Prostate gland (tissue), 2 donors: ENCODE measurements at regions not wholly inside any gene's neighbourhood (a gene's known extent, or its start where the extent isn't known, plus 50 kb on each side); places are given as distances from the start of the nearest gene placed in this dataset.

Experiments
- DNase-seq: peaks from one replicate; pipeline ENCODE4 v3.0.0-alpha.2; 2019; ENCODE audit warnings: low spot score
- H3K27ac ChIP-seq, 2 donors: fragments of 200-600 bp; sonication (generic); 2 replicates each; pipeline ENCODE4 v1.5.1; 2017 to 2019
- H3K27me3 ChIP-seq: fragments of 200-600 bp; sonication (generic); replicated peaks from 2 replicates; pipeline ENCODE4 v1.5.1; 2019; ENCODE audit not compliant: insufficient read depth
- H3K36me3 ChIP-seq, 2 donors: fragments of 200-600 bp; sonication (generic); 1 replicate in 1 of 2; 2 replicates in 1 of 2; pipeline versions ENCODE4 v1.5.1 to v1.8.1; 2017 to 2019
- H3K4me1 ChIP-seq: fragments of 200-600 bp; sonication (generic); replicated peaks from 2 replicates; pipeline ENCODE4 v1.5.1; 2019
- H3K4me3 ChIP-seq, 2 donors: fragments of 200-600 bp; sonication (generic); 2 replicates each; pipeline ENCODE4 v1.5.1; 2017 to 2019
- H3K9me3 ChIP-seq: fragments of 200-600 bp; sonication (generic); 2 replicates; pipeline ENCODE4 v1.5.1; 2017
- POLR2A ChIP-seq: fragments of 450-650 bp; IDR thresholded peaks from one replicate; pipeline ENCODE4 v1.6.1; 2016; ENCODE audit warnings: antibody characterized with exemption, mild to moderate bottlenecking
- POLR2AphosphoS5 ChIP-seq: sonication (generic); formaldehyde crosslinking; IDR thresholded peaks from one replicate; pipeline ENCODE4 v1.6.1; 2017; ENCODE audit warnings: antibody characterized with exemption
- WGBS: methylation state at CpG from one replicate; pipeline ENCODE4 v1.1.5; 2018; 5-methylcytosine and 5-hydroxymethylcytosine counted together
- intact Hi-C: fragments of 100-400 bp; cut with DNase I; formaldehyde crosslinking; loops from one replicate; pipeline ENCODE4 v1.14.2; 2022
- TF ChIP-seq, protein P1 (sequence below), 4 experiments: fragments of 200-600 bp in 2 of 4; fragments of 450-650 bp in 2 of 4; sonication (generic) in 2 of 4; IDR thresholded peaks; 1 replicate in 3 of 4; 2 replicates in 1 of 4; pipeline ENCODE4 v1.5.1; 2016 to 2019; ENCODE audit warnings: antibody characterized with exemption in 4 of 4, mild to moderate bottlenecking in 2 of 4, moderate library complexity in 2 of 4

DNA sequence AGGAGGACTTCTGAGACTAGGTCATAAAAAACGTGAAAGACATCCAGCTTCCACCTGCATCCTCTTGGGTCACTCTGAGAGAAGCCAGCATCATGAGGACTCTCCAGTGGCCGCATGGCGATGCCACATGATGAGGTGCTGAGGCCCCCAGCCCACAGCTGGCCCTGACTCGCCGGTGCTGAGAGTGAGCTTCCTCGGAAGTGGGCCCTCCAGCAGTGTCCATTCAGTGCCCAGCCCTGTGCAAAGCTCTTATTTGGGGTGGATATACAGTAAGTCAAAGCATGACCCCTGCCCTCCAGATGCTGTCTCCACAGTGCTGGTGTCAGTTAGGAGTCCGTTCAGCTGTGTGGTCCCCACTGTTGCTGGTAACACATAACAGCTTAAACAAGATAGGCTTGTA, 93.6 kb upstream of the CHST15 start:
- Histone ChIP-seq H3K27ac (no peak overlapping the region), H3K4me1 (no peaks in the 10 kb centered on the region), H3K27me3 (no peaks in the 10 kb centered on the region), H3K4me3 (no peak overlapping the region), H3K9me3 (no peaks in the 10 kb centered on the region), H3K36me3 (no peaks in the 10 kb centered on the region)
- 93% methylated on average over 7 of the region's 7 CpGs for WGBS
- TF ChIP-seq POLR2A (no peak), POLR2AphosphoS5 (no peak)
- TF ChIP-seq, protein P1, sequence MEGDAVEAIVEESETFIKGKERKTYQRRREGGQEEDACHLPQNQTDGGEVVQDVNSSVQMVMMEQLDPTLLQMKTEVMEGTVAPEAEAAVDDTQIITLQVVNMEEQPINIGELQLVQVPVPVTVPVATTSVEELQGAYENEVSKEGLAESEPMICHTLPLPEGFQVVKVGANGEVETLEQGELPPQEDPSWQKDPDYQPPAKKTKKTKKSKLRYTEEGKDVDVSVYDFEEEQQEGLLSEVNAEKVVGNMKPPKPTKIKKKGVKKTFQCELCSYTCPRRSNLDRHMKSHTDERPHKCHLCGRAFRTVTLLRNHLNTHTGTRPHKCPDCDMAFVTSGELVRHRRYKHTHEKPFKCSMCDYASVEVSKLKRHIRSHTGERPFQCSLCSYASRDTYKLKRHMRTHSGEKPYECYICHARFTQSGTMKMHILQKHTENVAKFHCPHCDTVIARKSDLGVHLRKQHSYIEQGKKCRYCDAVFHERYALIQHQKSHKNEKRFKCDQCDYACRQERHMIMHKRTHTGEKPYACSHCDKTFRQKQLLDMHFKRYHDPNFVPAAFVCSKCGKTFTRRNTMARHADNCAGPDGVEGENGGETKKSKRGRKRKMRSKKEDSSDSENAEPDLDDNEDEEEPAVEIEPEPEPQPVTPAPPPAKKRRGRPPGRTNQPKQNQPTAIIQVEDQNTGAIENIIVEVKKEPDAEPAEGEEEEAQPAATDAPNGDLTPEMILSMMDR (IDR thresholded peaks at IDR 0.05) = no peak
- no peak for DNase-seq
- intact Hi-C loops = no loop called here

DNA sequence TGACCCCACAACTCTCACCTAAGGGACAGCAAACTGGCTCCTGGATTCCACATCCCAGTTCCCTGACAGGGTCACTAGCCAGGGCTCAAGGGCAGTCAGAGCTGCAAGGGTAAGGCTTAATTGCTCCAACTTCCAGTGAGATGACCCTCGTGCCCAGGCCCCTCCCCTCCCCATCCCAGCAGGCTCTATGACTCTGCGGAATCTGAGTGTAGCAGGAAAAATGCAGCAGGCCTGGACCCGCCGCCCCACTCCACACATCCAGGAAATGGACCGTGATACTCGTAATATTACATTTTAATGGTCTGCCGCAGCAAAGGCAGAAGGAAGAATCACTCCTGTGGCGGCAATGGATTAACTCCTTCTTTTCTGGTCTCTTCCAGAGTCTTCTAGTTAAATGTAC, 91.7 kb upstream of the CHST15 start:
- no peak overlapping the region for H3K27ac ChIP-seq
- intact Hi-C loops = no loop called here
- no peaks in the 10 kb centered on the region for H3K27me3 ChIP-seq
- no peak for DNase-seq
- no peaks in the 10 kb centered on the region for H3K4me1 ChIP-seq
- H3K36me3 ChIP-seq = no peaks in the 10 kb centered on the region
- WGBS = 57% methylated on average over 8 of the region's 8 CpGs
- no peak overlapping the region for H3K4me3 ChIP-seq
- H3K9me3 ChIP-seq = no peaks in the 10 kb centered on the region
- TF ChIP-seq POLR2A (no peak), POLR2AphosphoS5 (peak; percentile 15)
- TF ChIP-seq, protein P1 (IDR thresholded peaks at IDR 0.05) = no peak

DNA sequence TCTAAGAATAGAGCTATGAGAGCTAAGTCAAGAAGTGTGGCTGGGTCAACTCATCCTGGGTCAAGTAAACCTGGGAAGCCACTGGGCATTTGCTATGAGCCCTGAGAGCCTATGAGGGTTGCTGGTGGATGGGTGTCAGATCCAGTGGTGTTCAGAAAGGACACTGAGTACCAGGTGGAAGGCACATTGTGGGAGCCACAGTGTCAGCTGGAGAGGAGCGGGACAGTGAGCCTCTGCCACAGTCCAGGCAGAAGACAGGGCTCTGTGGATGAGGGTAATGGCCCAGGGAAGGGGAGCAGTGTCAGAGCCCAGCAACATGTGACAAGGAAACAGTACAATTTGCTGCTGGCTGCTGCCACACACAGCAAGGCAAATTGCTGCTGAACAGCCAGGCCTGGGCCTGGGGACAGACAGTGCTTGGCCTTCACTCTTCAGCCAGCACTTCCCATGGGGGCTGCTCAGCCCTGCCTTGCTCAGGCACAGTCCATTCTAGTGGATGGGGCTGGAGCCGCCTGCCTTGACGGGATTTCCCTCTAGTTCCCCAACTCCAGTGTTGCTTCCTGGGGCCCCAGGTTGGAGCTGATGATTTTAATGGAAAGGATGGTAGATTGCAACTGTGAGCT, 90.9 kb upstream of the CHST15 start:
- H3K27ac ChIP-seq = no peak overlapping the region
- intact Hi-C loops = no loop called here
- TF ChIP-seq POLR2A = no peak
- TF ChIP-seq, protein P1 (IDR thresholded peaks at IDR 0.05) = no peak
- no peak for TF ChIP-seq POLR2AphosphoS5
- H3K27me3 ChIP-seq = no peaks in the 10 kb centered on the region
- H3K36me3 ChIP-seq = no peaks in the 10 kb centered on the region
- no peak for DNase-seq
- H3K9me3 ChIP-seq = no peaks in the 10 kb centered on the region
- H3K4me1 ChIP-seq = no peaks in the 10 kb centered on the region
- 97% methylated on average over 3 of the region's 3 CpGs for WGBS
- no peak overlapping the region for H3K4me3 ChIP-seq

DNA sequence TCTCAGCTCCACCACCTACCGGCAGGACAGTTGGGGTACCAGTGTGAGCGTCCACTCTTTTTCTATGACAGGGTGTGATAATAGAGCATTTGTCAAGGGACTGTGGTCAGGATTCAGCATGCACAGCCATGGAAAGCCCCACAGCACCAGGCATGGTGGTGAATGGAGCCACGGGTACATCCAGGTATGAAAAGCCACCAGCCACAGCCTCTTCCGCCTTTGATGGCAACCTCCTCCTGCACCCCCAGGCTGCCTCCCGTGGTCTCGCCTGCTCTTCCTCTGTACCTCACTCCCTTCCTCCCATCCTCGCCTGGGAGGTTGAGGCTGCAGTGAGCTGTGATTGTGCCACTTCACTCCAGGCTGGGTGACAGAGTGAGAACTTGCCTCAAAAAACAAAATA, 90.2 kb upstream of the CHST15 start:
- Histone ChIP-seq H3K9me3 (no peaks in the 10 kb centered on the region), H3K36me3 (no peaks in the 10 kb centered on the region), H3K4me1 (no peaks in the 10 kb centered on the region), H3K4me3 (no peak overlapping the region), H3K27me3 (no peaks in the 10 kb centered on the region), H3K27ac (no peak overlapping the region)
- intact Hi-C loops = no loop called here
- no peak for TF ChIP-seq POLR2A
- no peak for TF ChIP-seq POLR2AphosphoS5
- TF ChIP-seq, protein P1 (IDR thresholded peaks at IDR 0.05) = no peak
- 93% methylated on average over 7 of the region's 7 CpGs for whole genome bisulfite sequencing
- DNase-seq = no peak

DNA sequence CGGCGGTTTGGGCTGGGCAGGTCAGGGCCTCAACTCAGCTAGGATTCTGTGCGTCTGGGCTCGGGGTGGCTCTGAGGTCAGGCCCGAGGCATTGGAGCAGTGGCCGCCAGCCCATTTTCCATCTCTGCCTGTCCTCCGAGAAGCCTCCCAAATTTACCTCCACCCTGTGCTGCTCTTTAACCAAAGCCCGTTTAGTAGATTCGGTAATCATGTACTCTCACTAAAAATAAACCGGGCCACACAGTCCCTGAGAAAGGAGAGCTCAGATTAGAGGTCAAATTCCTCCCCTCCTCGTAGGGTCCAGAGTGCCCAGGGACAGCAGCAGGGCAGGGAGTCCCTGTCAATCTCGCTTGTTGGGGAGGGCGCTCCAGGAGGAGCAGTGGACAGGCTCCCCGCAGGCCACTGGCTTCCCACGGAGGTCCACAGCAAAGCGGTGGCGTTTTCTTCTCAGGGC, 88.7 kb upstream of the CHST15 start:
- Histone ChIP-seq H3K9me3 (no peaks in the 10 kb centered on the region), H3K4me1 (no peaks in the 10 kb centered on the region), H3K36me3 (no peaks in the 10 kb centered on the region), H3K27me3 (no peaks in the 10 kb centered on the region), H3K4me3 (no peak overlapping the region), H3K27ac (no peak overlapping the region)
- no peak for TF ChIP-seq POLR2AphosphoS5
- TF ChIP-seq POLR2A = no peak
- TF ChIP-seq, protein P1 (IDR thresholded peaks at IDR 0.05) = no peak
- WGBS = 90% methylated on average over 17 of the region's 17 CpGs
- intact Hi-C loops = no loop called here
- no peak for DNase-seq
